Natural killer cell (primary cell): ENCODE measurements at regions not wholly inside any gene's neighbourhood (a gene's known extent, or its start where the extent isn't known, plus 50 kb on each side); places are given as distances from the start of the nearest gene placed in this dataset.

ENCODE experiments used
- ATAC-seq, 3 donors: fragments of 150-1000 bp in 2 of 3; fragments of 200-7000 bp in 1 of 3; cut with Tn5 transposase; 1 replicate in 1 of 3; 2 replicates in 2 of 3; pipeline ENCODE4 v1.10.0; 2021; ENCODE audit warnings: mild to moderate bottlenecking in 2 of 3, moderate library complexity in 2 of 3
- DNase-seq, 2 donors: peaks; one replicate each; pipeline versions ENCODE4 v3.0.0 to v3.0.0-alpha.2; 2013 to 2021; ENCODE audit warnings: mixed read lengths in 1 of 2
- H3K27ac ChIP-seq: one replicate; pipeline ENCODE4 v1.5.1; 2013; ENCODE audit warnings: mild to moderate bottlenecking, low read length
- H3K27me3 ChIP-seq: one replicate; pipeline ENCODE4 v1.6.1; 2013; ENCODE audit warnings: low read length; ENCODE audit not compliant: control insufficient read depth, insufficient read depth
- H3K36me3 ChIP-seq: one replicate; pipeline ENCODE4 v1.6.1; 2013; ENCODE audit warnings: low read length; ENCODE audit not compliant: control insufficient read depth, insufficient read depth
- H3K4me1 ChIP-seq: one replicate; pipeline ENCODE4 v1.6.1; 2013; ENCODE audit warnings: low read length; ENCODE audit not compliant: control insufficient read depth, insufficient read depth
- H3K4me3 ChIP-seq: one replicate; pipeline ENCODE4 v1.5.1; 2013; ENCODE audit warnings: low read length
- H3K9me3 ChIP-seq: one replicate; pipeline ENCODE4 v1.6.1; 2013; ENCODE audit warnings: low read length; ENCODE audit not compliant: control insufficient read depth, insufficient read depth
- H3K27ac Mint-ChIP-seq, 2 donors: one replicate each; pipeline ENCODE4 v1.8.0; 2022; ENCODE audit warnings: mild to moderate bottlenecking in 2 of 2, mixed read lengths in 2 of 2, moderate library complexity in 1 of 2
- H3K27me3 Mint-ChIP-seq, 2 donors: one replicate each; pipeline ENCODE4 v1.8.0; 2022; ENCODE audit warnings: low read depth in 2 of 2, mixed read lengths in 2 of 2
- H3K36me3 Mint-ChIP-seq: one replicate; pipeline ENCODE4 v1.8.0; 2022; ENCODE audit warnings: mixed read lengths
- H3K4me1 Mint-ChIP-seq, 2 donors: one replicate each; pipeline ENCODE4 v1.8.0; 2022; ENCODE audit warnings: mixed read lengths in 2 of 2
- H3K4me3 Mint-ChIP-seq: one replicate; pipeline ENCODE4 v1.8.0; 2022; ENCODE audit warnings: mild to moderate bottlenecking, moderate library complexity, mixed read lengths
- H3K9me3 Mint-ChIP-seq, 2 donors: one replicate each; pipeline ENCODE4 v1.8.0; 2022; ENCODE audit warnings: mixed read lengths in 2 of 2
- WGBS: methylation state at CpG from one replicate; pipeline ENCODE4 v1.1.7; 2013; ENCODE audit warnings: missing lambda C conversion rate; ENCODE audit not compliant: insufficient coverage; 5-methylcytosine and 5-hydroxymethylcytosine counted together
- intact Hi-C: fragments of 100-400 bp; cut with micrococcal nuclease; formaldehyde crosslinking; loops from one replicate; pipeline ENCODE4 v1.14.2; 2022
- TF ChIP-seq, protein P1 (sequence below): fragments of 200-600 bp; IDR thresholded peaks from one replicate; pipeline ENCODE4 v1.8.0; 2022; ENCODE audit warnings: antibody characterized with exemption

- H3K27ac Mint-ChIP-seq = no peak overlapping the region
- no peaks in the 10 kb centered on the region for H3K4me1 Mint-ChIP-seq
- Histone ChIP-seq H3K27ac (no peak overlapping the region), H3K4me1 (no peaks in the 10 kb centered on the region), H3K4me3 (no peak overlapping the region), H3K36me3 (no peaks in the 10 kb centered on the region), H3K9me3 (no peaks in the 10 kb centered on the region), H3K27me3 (no peaks in the 10 kb centered on the region)
- DNase-seq (no peak), ATAC-seq (no peak)
- intact Hi-C loops = no loop called here
- TF ChIP-seq, protein P1, sequence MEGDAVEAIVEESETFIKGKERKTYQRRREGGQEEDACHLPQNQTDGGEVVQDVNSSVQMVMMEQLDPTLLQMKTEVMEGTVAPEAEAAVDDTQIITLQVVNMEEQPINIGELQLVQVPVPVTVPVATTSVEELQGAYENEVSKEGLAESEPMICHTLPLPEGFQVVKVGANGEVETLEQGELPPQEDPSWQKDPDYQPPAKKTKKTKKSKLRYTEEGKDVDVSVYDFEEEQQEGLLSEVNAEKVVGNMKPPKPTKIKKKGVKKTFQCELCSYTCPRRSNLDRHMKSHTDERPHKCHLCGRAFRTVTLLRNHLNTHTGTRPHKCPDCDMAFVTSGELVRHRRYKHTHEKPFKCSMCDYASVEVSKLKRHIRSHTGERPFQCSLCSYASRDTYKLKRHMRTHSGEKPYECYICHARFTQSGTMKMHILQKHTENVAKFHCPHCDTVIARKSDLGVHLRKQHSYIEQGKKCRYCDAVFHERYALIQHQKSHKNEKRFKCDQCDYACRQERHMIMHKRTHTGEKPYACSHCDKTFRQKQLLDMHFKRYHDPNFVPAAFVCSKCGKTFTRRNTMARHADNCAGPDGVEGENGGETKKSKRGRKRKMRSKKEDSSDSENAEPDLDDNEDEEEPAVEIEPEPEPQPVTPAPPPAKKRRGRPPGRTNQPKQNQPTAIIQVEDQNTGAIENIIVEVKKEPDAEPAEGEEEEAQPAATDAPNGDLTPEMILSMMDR = no peak
- H3K4me3 Mint-ChIP-seq = no peak overlapping the region
- WGBS = 82% methylated on average over 2 of the region's 2 CpGs
- H3K27me3 Mint-ChIP-seq = no peaks in the 10 kb centered on the region
- peaks cover 3 to 6% of the 10 kb centered on the region in 2 donors for H3K9me3 Mint-ChIP-seq
- no peaks in the 10 kb centered on the region for H3K36me3 Mint-ChIP-seq
These were observed 548.7 kb upstream of the MAP3K7 start for GRCh38 chr6:91135406-91136103.

DNA sequence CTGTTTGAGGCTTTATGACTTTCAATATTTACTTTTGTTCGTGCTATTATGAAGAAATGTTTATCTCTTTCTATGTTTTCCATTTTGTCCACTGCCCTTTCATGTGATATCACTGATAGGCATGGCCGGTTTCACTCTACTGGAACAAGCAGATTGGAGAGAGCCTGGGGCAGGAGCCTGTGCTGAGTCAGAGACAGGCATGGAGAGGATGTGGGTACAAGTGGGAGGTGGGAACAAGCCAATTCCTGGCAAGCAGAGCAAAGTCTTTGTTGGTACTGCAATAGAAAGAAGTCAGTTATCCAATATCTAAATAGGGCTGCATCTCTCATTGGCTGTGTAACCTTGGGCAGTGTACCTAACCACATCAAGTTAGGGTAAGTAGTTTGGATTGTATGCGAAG is 545.6 kb upstream of the MAP3K7 start:
- TF ChIP-seq, protein P1 = no peak
- no peaks in the 10 kb centered on the region for H3K4me1 Mint-ChIP-seq

DNA sequence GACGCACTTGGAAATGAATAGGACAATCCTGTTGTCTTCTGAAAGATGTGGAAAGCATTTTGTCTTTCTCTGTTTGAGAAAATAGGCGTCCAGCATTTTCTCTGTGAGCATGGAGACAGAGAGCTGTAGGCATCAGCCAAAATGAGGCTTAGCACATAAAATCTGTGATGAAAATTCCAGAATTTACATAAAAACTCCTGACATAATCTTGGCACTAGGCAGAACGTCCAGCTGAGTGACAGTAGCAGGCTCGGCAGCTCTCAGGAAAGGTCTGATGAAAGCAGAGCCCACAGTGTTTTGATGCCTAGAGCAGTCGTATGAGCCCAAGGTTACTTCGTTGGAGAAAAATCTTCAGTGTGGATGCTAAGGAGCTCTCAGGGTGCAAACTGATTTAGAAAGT is 543.3 kb upstream of the MAP3K7 start:
- no peaks in the 10 kb centered on the region for H3K4me1 Mint-ChIP-seq

More for the DNA sequence above, 545.6 kb upstream of the MAP3K7 start:
- intact Hi-C loops = no loop called here
- H3K4me3 ChIP-seq = no peak overlapping the region
- H3K4me1 ChIP-seq = no peaks in the 10 kb centered on the region
- no peaks in the 10 kb centered on the region for H3K36me3 Mint-ChIP-seq
- no peaks in the 10 kb centered on the region for H3K36me3 ChIP-seq
- H3K4me3 Mint-ChIP-seq = no peak overlapping the region
- ATAC-seq (no peak), DNase-seq (no peak)
- no peak overlapping the region for H3K27ac ChIP-seq
- no peak overlapping the region for H3K27ac Mint-ChIP-seq
- H3K27me3 ChIP-seq = no peaks in the 10 kb centered on the region
- no peaks in the 10 kb centered on the region for H3K27me3 Mint-ChIP-seq
- no peaks in the 10 kb centered on the region for H3K9me3 ChIP-seq
- 90% methylated on average over 2 of the region's 3 CpGs for WGBS
- H3K9me3 Mint-ChIP-seq = peaks cover 3 to 7% of the 10 kb centered on the region in 2 donors

More for the DNA sequence above, 543.3 kb upstream of the MAP3K7 start:
- Histone ChIP-seq H3K27ac (no peak overlapping the region), H3K4me1 (no peaks in the 10 kb centered on the region), H3K27me3 (no peaks in the 10 kb centered on the region), H3K36me3 (no peaks in the 10 kb centered on the region), H3K4me3 (no peak overlapping the region), H3K9me3 (no peaks in the 10 kb centered on the region)
- 88% methylated on average over 6 of the region's 6 CpGs for whole genome bisulfite sequencing
- intact Hi-C loops = no loop called here
- DNase-seq (no peak), ATAC-seq (no peak)
- Mint-ChIP-seq H3K27ac (no peak overlapping the region), H3K27me3 (no peaks in the 10 kb centered on the region), H3K9me3 (peaks cover 0 to 8% of the 10 kb centered on the region in 2 donors), H3K4me3 (no peak overlapping the region), H3K36me3 (no peaks in the 10 kb centered on the region)
- TF ChIP-seq, protein P1 = no peak
